ENCODE measurements at regions not wholly inside any gene's neighbourhood (a gene's known extent, or its start where the extent isn't known, plus 50 kb on each side); places are given as distances from the start of the nearest gene placed in this dataset.
"Not testable (repeated sequence)": the region's sequence is repeated elsewhere in the genome, so short reads cannot be mapped to it uniquely, and the experiment has no call there.

DNA sequence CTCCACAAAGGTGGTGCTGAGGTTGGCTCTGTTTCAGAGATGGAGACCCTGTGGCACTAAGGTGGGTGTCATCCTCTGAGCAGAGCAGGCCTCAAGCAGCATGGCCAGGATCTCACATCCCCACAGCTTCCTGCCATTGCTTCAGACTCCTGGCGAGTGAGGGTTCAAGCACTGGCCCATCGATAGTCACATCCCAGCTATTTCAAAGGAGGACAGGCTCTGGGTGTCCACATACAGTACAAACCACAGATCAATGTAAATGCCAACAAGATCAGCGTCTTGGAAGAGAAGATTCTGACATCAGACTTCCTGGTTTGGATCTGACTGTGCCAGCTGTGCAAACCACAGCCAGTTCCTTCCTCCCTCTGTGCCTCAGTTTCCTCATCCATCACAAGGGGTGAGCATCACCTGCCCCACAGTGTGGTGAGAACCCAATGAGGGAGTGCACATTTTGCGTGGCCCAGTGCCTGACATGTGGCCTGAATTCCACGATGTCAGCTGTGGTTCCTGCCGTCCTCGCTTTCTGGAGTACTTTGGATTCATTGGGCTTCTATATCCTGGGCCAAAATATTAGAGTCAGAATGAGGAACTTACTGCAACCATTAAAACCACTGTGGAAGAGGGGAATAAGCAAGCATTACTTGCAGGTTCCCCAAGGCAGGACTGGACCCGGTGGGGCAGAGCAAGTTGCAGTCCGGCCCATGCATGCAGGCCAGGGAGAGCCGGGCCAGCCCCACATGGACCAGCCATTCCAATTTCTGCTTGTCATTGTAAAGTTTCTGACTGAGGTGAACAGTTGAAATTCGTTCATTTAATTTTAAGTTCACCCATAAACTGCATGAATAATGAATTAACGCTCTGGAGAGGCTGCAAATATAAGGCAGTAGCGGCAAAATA is 236.0 kb downstream of the TTLL2 start:
- Histone ChIP-seq H3K36me3 (ENCODE audit: insufficient read depth, low read length) (no peaks in the 10 kb centered on the region), H3K9ac (ENCODE audit: low read depth, low read length) (no peak overlapping the region), H3K4me1 (ENCODE audit: insufficient read depth, low read length) (peaks cover 3% of the 10 kb centered on the region; the same call in 1 of the 2 replicates), H3K9me3 (ENCODE audit: insufficient read depth, low read depth, low read length) (0 out of 2 replicates have a peak, but pooled peaks cover 4% of the 10 kb centered on the region), H3K27ac (ENCODE audit: low read depth, low read length) (no peak overlapping the region), H3K27me3 (ENCODE audit: insufficient read depth, low read length) (no peaks in the 10 kb centered on the region), H3K4me3 (ENCODE audit: low read length) (no peak overlapping the region)
- 96% methylated on average over 13 of the region's 13 CpGs for WGBS

DNA sequence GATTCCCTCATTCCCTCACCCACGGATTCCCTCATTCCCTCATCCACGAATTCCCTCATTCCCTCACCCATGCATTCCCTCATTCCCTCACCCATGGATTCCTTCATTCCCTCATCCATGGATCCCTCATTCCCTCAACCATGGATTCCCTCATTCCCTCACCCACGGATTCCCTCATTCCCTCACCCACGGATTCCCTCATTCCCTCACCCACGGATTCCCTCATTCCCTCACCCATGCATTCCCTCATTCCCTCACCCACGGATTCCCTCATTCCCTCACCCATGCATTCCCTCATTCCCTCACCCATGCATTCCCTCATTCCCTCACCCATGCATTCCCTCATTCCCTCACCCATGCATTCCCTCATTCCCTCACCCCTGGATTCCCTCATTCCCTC is 238.0 kb downstream of the TTLL2 start:
- 76% methylated on average over 6 of the region's 6 CpGs for WGBS
- not testable (repeated sequence) for H3K27me3 ChIP-seq (ENCODE audit: insufficient read depth, low read length); H3K36me3 ChIP-seq (ENCODE audit: insufficient read depth, low read length); H3K27ac ChIP-seq (ENCODE audit: low read depth, low read length); H3K9ac ChIP-seq (ENCODE audit: low read depth, low read length); H3K4me3 ChIP-seq (ENCODE audit: low read length); H3K4me1 ChIP-seq (ENCODE audit: insufficient read depth, low read length); H3K9me3 ChIP-seq (ENCODE audit: insufficient read depth, low read depth, low read length)

DNA sequence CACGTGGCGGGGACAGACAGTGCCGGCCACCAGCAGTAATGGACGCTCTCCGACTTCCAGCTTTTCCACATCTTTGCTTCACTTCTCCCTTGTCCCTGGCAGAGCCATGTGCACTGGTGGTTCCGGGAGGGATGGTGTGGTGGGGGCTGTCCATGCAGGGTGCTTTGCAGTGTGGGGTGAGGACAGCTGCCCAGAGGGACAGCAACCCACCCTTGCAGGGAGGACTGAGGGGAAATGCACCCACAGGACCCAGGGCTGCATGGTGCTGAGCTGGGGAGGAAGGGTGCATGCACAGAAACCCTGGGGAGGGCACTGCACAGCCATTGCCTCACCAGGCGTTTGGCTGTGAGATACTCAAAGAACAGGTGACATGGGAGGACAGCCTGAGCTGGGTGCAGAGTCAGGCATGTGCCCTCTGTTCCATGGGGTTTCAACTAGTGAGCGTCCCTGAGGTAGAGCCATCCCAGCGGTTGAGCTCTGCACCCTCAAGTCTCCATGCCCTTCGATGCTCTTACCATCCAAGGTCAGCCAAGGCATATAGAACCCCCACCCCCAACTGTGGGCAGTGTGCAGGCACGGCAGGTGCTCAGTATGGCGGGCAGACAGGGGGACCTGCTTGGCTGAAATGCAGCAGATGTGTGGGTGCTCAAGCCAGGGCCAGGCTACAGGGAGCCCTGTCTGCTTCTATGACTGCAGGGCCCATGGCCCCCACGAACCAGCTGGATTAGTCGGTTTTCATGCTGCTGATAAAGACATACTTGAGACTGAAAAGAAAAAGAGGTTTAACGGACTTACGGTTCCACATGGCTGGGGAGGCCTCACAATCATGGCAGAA is 239.7 kb downstream of the TTLL2 start:
- H3K9ac ChIP-seq (ENCODE audit: low read depth, low read length): no peak overlapping the region
- WGBS: 90% methylated on average over 16 of the region's 16 CpGs
- no peaks in the 10 kb centered on the region for H3K9me3 ChIP-seq (ENCODE audit: insufficient read depth, low read depth, low read length)
- H3K4me1 ChIP-seq (ENCODE audit: insufficient read depth, low read length): no peaks in the 10 kb centered on the region
- H3K27ac ChIP-seq (ENCODE audit: low read depth, low read length): no peak overlapping the region
- no peaks in the 10 kb centered on the region for H3K27me3 ChIP-seq (ENCODE audit: insufficient read depth, low read length)
- H3K36me3 ChIP-seq (ENCODE audit: insufficient read depth, low read length): no peaks in the 10 kb centered on the region
- no peak overlapping the region for H3K4me3 ChIP-seq (ENCODE audit: low read length)

DNA sequence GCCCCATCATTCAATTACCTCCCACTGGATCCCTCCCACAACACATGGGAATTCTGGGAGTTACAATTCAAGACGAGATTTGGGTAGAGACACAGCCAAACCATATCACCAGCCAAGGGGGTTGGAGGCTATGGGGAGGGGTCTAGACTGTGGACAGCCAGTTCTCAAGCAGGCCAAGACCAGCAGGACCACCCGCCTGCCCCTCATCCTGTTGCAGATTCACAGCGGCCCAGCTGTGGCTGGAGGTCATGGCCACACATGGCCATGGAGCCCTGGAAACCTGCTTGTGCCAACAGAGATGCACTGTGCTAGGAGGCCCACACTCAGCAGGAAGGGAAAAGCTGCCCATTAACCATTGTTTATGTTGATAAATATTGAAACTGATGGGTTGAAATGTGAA is 240.5 kb downstream of the TTLL2 start:
- H3K9ac ChIP-seq (ENCODE audit: low read depth, low read length): no peak overlapping the region
- WGBS: 97% methylated on average over 3 of the region's 3 CpGs
- no peaks in the 10 kb centered on the region for H3K27me3 ChIP-seq (ENCODE audit: insufficient read depth, low read length)
- no peak overlapping the region for H3K4me3 ChIP-seq (ENCODE audit: low read length)
- H3K36me3 ChIP-seq (ENCODE audit: insufficient read depth, low read length): no peaks in the 10 kb centered on the region
- H3K27ac ChIP-seq (ENCODE audit: low read depth, low read length): no peak overlapping the region
- no peaks in the 10 kb centered on the region for H3K4me1 ChIP-seq (ENCODE audit: insufficient read depth, low read length)
- H3K9me3 ChIP-seq (ENCODE audit: insufficient read depth, low read depth, low read length): no peaks in the 10 kb centered on the region

DNA sequence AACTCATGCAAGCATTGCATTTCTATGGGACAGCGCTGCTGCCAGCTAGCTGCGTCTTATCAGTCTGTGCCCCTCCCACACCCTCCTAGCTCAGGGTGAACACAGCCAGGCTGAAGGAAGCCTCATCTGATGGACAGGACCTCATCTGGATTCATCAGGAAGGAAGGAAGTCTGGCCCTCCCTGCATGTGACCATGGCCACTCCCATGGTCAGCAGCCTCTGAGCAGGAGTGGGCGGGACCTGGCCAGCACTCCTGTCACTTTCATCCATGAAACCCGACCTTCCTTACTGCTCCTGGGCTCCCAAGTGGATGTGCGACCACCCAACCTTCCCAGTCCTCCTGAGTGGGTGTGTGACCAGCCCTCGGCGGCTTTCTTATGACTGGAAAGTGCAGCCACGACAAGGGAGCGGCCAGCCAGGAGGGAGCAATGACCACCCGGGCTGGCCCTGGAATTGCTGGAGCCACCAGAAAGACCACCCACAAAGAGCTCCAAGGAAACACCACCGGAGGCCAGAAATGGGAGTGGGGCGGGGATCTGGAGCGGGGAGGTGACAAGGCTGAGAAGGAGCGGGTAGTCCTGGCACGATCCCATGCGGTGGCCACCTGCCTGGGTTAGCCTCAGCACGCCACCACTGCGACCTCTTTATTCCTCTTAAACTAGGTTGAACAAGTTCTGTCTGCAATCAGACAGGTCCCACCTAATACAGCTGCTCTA is 241.2 kb downstream of the TTLL2 start:
- Histone ChIP-seq H3K27me3 (ENCODE audit: insufficient read depth, low read length) (no peaks in the 10 kb centered on the region), H3K27ac (ENCODE audit: low read depth, low read length) (no peak overlapping the region), H3K4me1 (ENCODE audit: insufficient read depth, low read length) (no peaks in the 10 kb centered on the region), H3K9me3 (ENCODE audit: insufficient read depth, low read depth, low read length) (no peaks in the 10 kb centered on the region), H3K36me3 (ENCODE audit: insufficient read depth, low read length) (no peaks in the 10 kb centered on the region), H3K9ac (ENCODE audit: low read depth, low read length) (no peak overlapping the region), H3K4me3 (ENCODE audit: low read length) (no peak overlapping the region)
- WGBS: 89% methylated on average over 18 of the region's 18 CpGs

DNA sequence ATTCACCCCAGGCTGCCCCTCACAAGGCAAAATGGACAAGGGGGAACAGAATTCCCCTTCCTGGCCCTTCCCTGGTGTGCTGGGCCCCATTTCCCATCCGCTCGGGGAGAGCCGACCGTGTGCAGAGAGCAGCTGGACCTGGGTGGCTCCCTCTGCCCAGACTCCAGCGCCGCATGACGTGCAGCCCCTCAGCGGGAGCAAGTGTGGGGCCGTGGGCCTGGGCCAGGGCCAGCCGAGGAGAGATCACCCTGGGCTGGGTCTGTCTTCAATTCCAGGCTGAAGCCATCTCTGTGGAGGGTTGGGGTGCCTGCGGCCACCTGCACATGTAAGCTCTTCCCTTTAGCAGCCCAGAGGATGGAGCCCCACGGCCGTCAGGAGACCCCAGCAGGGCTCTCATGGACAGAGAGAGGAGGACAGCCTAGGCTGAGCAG is 241.8 kb downstream of the TTLL2 start:
- WGBS: 94% methylated on average over 13 of the region's 13 CpGs
- Histone ChIP-seq H3K36me3 (ENCODE audit: insufficient read depth, low read length) (no peaks in the 10 kb centered on the region), H3K4me1 (ENCODE audit: insufficient read depth, low read length) (no peaks in the 10 kb centered on the region), H3K27ac (ENCODE audit: low read depth, low read length) (no peak overlapping the region), H3K27me3 (ENCODE audit: insufficient read depth, low read length) (no peaks in the 10 kb centered on the region), H3K4me3 (ENCODE audit: low read length) (no peak overlapping the region), H3K9ac (ENCODE audit: low read depth, low read length) (no peak overlapping the region), H3K9me3 (ENCODE audit: insufficient read depth, low read depth, low read length) (no peaks in the 10 kb centered on the region)

DNA sequence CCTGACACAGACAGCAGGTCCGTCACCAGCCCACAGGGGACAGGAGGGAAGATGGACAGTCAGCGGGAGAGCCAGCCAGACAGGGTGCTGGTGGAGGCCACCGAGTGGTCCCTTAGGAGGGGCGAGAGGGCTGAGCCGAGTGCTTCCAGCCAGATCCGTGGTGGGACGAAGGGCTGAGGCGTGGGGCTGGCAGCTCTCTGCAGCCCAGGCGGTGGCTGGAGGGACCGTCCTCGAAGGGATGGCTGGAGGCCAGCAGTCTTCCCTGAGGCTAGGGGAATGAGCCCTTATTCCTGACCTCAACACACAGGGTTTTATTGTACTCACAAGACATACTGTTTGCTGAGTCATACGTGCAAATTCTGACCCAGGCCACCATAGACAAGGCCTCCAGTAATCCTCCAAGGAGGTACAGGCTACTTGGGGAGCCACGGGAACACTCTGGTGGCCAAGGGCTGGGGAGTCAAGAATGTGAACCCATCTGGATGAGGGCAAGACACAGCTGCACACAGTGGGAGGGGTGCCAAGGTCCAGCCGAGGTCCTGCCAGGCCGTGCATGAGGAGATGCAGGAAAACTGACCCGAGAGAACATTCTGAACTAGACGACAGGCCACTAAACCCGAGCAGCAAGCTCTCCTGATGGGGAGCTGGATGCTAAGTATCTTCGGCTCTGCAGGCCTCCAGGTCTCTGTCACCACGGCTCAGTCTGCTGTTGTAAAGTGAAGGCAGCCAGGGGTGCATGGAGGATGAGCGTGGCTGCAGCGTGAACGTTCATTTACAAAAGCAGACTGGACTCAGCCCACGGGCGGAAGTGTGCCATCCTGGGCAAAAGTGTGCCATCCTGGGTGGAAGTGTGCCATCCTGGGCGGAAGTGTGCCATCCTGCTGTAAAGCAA is 242.5 kb downstream of the TTLL2 start:
- H3K27me3 ChIP-seq (ENCODE audit: insufficient read depth, low read length): no peaks in the 10 kb centered on the region
- H3K4me1 ChIP-seq (ENCODE audit: insufficient read depth, low read length): no peaks in the 10 kb centered on the region
- WGBS: 94% methylated on average over 26 of the region's 26 CpGs
- H3K4me3 ChIP-seq (ENCODE audit: low read length): no peak overlapping the region
- no peak overlapping the region for H3K9ac ChIP-seq (ENCODE audit: low read depth, low read length)
- H3K27ac ChIP-seq (ENCODE audit: low read depth, low read length): no peak overlapping the region
- H3K36me3 ChIP-seq (ENCODE audit: insufficient read depth, low read length): no peaks in the 10 kb centered on the region
- no peaks in the 10 kb centered on the region for H3K9me3 ChIP-seq (ENCODE audit: insufficient read depth, low read depth, low read length)

DNA sequence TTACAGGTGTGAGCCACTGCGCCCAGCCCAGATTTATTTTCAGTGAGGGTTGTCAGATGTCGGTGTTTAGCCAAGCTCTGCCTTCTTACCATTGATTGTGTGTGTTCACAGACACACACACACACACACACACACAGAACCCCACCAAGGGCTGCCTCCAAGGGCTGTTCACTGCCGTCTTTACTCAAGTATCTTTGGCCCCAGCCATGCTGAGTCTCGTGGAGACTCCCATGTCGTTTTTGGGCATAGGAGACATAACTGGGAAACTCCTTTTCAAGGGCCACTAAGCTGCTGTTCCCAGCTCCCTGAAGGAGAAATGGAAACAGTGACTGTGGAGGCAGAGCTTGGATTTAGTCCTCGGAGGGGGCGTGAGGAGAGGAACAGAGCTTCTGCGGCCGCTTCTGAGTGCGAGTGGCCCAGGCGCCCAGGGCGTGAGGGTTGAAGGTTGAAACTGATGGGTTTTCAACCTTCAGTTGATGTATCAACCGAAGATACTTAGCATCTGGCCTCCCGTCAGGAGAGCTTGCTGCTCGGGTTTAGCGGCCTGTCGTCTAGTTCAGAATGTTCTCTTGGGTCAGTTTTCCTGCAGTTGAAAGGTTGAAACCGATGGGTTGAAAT is 243.6 kb downstream of the TTLL2 start:
- 95% methylated on average over 18 of the region's 18 CpGs for WGBS
- H3K4me1 ChIP-seq (ENCODE audit: insufficient read depth, low read length): no peaks in the 10 kb centered on the region

DNA sequence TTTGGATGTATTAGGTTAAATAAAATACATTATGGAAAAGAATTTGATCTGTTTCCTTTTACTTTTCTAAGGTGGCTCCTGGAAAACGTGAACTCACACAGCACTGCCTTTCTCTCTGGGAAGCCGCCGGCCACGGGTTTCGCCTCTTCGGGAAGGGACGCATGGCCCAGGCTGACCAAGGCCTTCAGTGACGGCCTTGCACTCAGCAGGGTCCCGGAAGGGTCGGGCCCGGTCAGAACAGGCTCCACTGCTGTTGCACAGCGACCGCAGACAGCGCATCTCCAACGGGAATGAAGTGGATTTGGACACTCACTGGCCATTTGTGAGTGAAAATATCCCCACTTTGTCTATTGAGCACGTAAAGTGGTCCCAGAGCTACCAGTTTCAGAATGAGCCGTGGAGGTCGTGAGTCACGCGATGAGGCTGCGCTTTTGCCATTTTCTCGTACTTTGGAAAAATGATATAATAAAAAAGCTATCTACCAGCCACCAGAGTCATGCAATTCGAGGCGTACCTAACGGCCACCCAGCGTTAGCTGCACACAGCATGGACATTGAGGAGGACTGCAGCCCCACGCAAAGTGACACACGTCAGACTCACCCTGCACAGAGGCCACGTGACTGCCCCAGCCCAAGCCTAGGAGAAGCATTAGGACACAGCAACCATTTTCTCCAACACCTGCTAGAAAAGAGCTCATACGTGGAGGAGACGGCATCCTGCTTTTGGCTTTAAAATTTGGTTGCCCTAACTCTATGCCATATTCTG is 244.3 kb downstream of the TTLL2 start:
- no peaks in the 10 kb centered on the region for H3K9me3 ChIP-seq (ENCODE audit: insufficient read depth, low read depth, low read length)
- H3K9ac ChIP-seq (ENCODE audit: low read depth, low read length): no peak overlapping the region
- H3K36me3 ChIP-seq (ENCODE audit: insufficient read depth, low read length): no peaks in the 10 kb centered on the region
- no peak overlapping the region for H3K4me3 ChIP-seq (ENCODE audit: low read length)
- no peaks in the 10 kb centered on the region for H3K4me1 ChIP-seq (ENCODE audit: insufficient read depth, low read length)
- no peak overlapping the region for H3K27ac ChIP-seq (ENCODE audit: low read depth, low read length)
- 88% methylated on average over 31 of the region's 31 CpGs for WGBS
- no peaks in the 10 kb centered on the region for H3K27me3 ChIP-seq (ENCODE audit: insufficient read depth, low read length)

More for the DNA sequence above, 243.6 kb downstream of the TTLL2 start:
- Histone ChIP-seq H3K27ac (ENCODE audit: low read depth, low read length) (no peak overlapping the region), H3K4me3 (ENCODE audit: low read length) (no peak overlapping the region), H3K36me3 (ENCODE audit: insufficient read depth, low read length) (no peaks in the 10 kb centered on the region), H3K9ac (ENCODE audit: low read depth, low read length) (no peak overlapping the region), H3K27me3 (ENCODE audit: insufficient read depth, low read length) (no peaks in the 10 kb centered on the region), H3K9me3 (ENCODE audit: insufficient read depth, low read depth, low read length) (no peaks in the 10 kb centered on the region)
